NCI-H1092 (cell line): ENCODE measurements at regions not wholly inside any gene's neighbourhood (a gene's known extent, or its start where the extent isn't known, plus 50 kb on each side); places are given as distances from the start of the nearest gene placed in this dataset.

Experiments used
- DNase-seq: peaks from one replicate; lab custom pipeline; 2025; lab: John Stamatoyannopoulos, UW

- no peak for DNase-seq
These were observed 152.0 kb downstream of the CHRM3 start for GRCh38 chr1:239538239-239538988.

- no peak for DNase-seq
These were observed 152.7 kb downstream of the CHRM3 start for GRCh38 chr1:239539051-239539450.

GRCh38 chr1:239539812-239540211 is 153.4 kb downstream of the CHRM3 start:
- DNase-seq: no peak

- no peak for DNase-seq
These were observed 157.5 kb downstream of the CHRM3 start for GRCh38 chr1:239543873-239544272.

- no peak for DNase-seq
These were observed 159.1 kb downstream of the CHRM3 start for GRCh38 chr1:239545466-239545865.

- DNase-seq: no peak
These were observed 161.6 kb downstream of the CHRM3 start for GRCh38 chr1:239547987-239548386.

- DNase-seq: no peak
These were observed 163.8 kb downstream of the CHRM3 start for GRCh38 chr1:239550178-239550577.

GRCh38 chr1:239555350-239555749 is 169.0 kb downstream of the CHRM3 start:
- no peak for DNase-seq

GRCh38 chr1:239558559-239558958 is 172.2 kb downstream of the CHRM3 start:
- DNase-seq: no peak

GRCh38 chr1:239558991-239559390 is 172.6 kb downstream of the CHRM3 start:
- no peak for DNase-seq

GRCh38 chr1:239560921-239561320 is 174.6 kb downstream of the CHRM3 start:
- no peak for DNase-seq

- DNase-seq: no peak
These were observed 175.7 kb downstream of the CHRM3 start for GRCh38 chr1:239562095-239562494.

- DNase-seq: no peak
These were observed 177.3 kb downstream of the CHRM3 start for GRCh38 chr1:239563681-239564080.

- DNase-seq: no peak
These were observed 179.7 kb downstream of the CHRM3 start for GRCh38 chr1:239566074-239566473.

- DNase-seq: no peak
These were observed 184.5 kb downstream of the CHRM3 start for GRCh38 chr1:239570878-239571277.

GRCh38 chr1:239572183-239572582 is 185.8 kb downstream of the CHRM3 start:
- no peak for DNase-seq

- no peak for DNase-seq
These were observed 187.7 kb downstream of the CHRM3 start for GRCh38 chr1:239574112-239574511.

- no peak for DNase-seq
These were observed 188.7 kb downstream of the CHRM3 start for GRCh38 chr1:239575113-239575512.

- DNase-seq: no peak
These were observed 197.2 kb downstream of the CHRM3 start for GRCh38 chr1:239583536-239583935.

GRCh38 chr1:239586128-239586527 is 199.8 kb downstream of the CHRM3 start:
- no peak for DNase-seq

- no peak for DNase-seq
These were observed 200.7 kb downstream of the CHRM3 start for GRCh38 chr1:239587066-239587465.

- DNase-seq: no peak
These were observed 201.4 kb downstream of the CHRM3 start for GRCh38 chr1:239587574-239588369.

GRCh38 chr1:239590556-239590955 is 204.2 kb downstream of the CHRM3 start:
- DNase-seq: no peak
